ENCODE measurements at regions not wholly inside any gene's neighbourhood (a gene's known extent, or its start where the extent isn't known, plus 50 kb on each side); places are given as distances from the start of the nearest gene placed in this dataset.

- TF ChIP-seq PRDM2 (tag by site-specific recombination; IDR thresholded peaks at IDR 0.05; ENCODE audit: borderline replicate concordance) (no peak), CTCF (tag by site-specific recombination; IDR thresholded peaks at IDR 0.05) (no peak), ZNF202 (tag by site-specific recombination; IDR thresholded peaks at IDR 0.05; ENCODE audit: borderline replicate concordance) (no peak), ZNF239 (tag by site-specific recombination; IDR thresholded peaks at IDR 0.05) (no peak), ZNF549 (tag by site-specific recombination; IDR thresholded peaks at IDR 0.05) (no peak), REST (tag by site-specific recombination; IDR thresholded peaks at IDR 0.05) (no peak), ZNF292 (tag by site-specific recombination; IDR thresholded peaks at IDR 0.05; ENCODE audit: borderline replicate concordance, low read depth) (no peak)
Measured at GRCh38 chr1:222461941-222462340, 86.0 kb downstream of the HHIPL2 start.

All from HEK293 (cell line).